ENCODE measurements at regions not wholly inside any gene's neighbourhood (a gene's known extent, or its start where the extent isn't known, plus 50 kb on each side); places are given as distances from the start of the nearest gene placed in this dataset.

DNA sequence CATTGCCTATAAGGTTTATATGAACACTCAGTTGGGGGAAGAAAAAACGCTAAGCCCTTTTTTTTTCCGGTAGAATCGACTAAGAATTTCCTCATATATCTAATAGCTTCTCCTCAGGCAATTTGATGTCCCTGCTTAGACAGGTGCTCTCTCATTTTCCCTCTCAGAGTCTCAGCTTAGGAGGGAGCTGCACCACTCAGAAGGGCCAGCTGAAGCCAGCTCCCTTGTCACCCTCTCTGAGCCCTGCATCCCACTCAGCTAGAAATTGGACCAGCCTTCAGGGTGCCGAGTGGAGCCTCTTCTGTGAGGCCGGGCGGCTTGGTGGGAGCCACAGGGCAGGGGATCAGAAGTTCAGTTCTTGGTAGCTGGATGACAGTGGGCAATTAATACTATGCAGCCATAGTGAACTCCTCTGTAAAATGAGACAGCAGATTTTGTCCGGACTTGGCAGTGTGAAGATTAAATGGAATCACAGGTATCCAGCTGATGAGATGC lies 368.5 kb downstream of the MAFB start:
- no peak for DNase-seq (ENCODE audit: low read depth in 3 of 3)

DNA sequence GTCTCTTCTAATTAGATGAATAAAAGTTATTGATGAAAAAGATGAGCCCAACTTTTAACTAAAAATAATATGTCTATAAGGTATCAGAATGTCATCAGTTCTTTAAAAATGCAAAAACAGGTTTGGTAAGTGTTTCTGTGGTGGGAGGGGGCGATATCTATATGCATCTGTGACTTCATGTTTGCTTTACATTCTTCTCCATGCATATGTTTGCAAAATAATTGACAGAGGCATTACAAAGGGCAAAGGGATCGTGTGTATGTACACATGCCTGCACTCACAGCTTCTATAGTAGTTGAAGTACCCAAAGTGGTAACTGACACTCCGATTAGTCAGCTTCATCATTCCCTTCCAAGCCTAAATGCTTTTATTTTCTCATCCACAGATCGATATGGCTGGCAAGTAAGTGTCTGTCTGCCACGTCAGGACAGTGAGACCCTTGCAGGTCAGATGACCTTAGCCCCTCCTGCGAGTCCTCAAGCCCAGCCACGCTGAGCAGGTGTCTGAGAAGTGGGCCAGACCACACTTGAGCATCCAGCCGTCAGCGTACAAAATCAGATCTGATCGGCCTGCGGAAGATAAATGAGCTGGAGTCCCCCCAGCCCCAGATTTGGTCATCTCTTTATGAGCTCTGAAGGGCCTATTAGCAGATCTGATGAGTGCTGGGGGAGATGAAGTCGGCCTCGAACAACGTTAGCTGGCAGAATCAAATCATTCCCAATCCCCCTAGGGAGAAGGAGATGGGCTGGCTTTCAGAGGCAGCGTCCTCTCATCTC lies 369.1 kb downstream of the MAFB start:
- no peak for DNase-seq (ENCODE audit: low read depth in 3 of 3)

DNA sequence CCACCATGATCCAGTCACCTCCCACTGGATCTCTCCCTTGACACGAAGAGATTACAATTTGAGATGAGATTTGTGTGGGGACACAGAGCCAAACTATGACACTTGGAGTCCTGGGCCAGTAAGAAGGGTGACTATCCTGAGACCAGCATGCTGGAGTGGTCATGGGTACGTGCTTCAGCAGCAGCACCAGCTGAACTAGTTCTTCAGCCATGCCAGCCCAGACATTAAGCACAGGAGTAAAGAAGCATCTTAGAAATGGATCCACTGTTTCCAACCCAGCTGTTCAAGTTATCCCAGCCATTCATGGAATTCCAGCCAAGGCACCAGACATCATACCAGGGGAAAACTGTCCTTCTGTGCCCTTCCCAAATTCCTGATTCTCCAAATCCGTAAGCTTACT lies 370.0 kb downstream of the MAFB start:
- DNase-seq (ENCODE audit: low read depth in 3 of 3) = no peak

DNA sequence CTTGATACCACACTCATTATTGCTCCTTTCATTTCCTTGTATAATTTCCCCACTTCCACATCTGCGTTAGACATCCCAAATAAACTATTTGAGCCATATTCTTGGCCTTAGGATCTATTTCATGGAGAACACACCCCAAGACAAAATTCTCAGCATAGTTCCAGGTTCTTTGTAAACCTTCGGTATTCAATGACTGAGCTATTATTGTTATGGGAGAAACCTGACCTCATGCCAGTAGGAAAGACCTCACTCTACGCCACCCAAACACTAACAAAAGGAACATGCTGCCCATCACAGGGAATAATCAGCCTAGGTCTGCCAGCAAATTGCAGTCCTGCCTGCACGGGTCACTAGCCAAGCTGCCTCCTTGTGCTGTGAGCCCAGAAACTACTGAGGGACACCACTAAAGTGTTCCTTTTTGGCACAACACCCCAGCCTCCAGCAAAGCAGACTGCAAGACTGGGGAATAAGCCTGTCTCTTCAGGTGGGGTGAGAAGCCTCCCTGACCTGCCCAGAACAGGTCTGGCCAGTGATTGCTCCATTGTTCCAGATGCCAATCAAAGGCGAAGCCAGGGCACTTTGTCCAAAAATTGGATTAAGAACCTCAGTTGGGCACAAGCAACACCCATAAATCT lies 371.8 kb downstream of the MAFB start:
- no peak for DNase-seq (ENCODE audit: low read depth in 3 of 3)

DNA sequence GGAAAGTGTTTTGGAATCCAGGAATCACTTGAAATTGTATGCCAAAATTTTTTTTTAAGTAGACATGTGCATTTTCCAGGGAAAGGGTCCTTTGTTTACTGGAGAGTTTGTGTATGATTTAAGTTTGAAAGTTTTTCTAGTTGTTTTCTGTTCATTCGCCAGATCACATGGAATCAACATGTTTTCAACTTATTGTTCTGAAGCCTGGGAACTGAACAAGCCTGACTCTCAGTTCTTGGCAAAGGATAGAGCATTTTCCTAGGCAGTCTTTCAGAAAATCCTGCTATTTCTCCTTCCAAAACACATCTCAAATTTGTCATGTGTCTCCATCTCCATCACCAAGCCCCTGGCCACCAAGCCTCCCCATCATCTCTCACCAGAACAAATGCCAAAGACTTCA lies 374.8 kb downstream of the MAFB start:
- no peak for DNase-seq (ENCODE audit: low read depth in 3 of 3)

DNA sequence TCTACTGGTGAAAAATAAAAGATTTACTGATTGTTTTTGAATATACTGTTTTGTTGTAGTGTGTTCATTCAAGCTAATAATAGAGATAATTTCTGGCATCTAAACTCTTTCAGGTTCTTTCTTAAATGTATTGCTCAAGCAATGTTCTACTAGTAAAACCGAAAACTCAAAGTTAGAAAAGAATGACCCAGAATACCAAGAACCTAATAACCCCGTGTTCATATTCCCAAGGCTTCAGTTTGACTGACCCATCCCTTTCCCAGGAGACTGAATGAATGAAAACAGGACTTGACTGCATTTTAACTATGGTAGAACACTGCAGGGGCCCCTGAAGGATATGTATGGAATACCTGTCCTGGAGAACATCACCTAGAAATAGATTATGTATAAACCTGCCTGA lies 375.3 kb downstream of the MAFB start:
- no peak for DNase-seq (ENCODE audit: low read depth in 3 of 3)

DNA sequence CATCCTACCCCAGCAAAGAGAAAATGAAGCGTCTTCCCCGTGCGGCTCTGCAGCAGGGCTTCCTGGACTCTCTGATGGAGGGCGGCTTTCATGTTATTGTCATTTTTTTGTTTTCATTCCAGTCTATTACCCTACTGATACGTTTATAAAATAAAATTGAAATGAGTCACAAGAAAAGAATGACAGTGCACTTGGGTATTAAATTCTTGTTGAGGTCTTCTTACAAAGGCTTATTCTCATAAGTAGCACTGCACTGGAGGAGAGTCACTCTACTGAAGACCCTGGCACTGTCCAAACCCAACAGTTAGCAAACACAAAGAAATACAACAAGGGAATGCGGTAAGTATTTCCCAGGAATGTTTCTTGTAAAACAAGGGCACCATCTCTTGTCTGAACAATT lies 379.3 kb downstream of the MAFB start:
- DNase-seq (ENCODE audit: low read depth in 3 of 3) = no peak

DNA sequence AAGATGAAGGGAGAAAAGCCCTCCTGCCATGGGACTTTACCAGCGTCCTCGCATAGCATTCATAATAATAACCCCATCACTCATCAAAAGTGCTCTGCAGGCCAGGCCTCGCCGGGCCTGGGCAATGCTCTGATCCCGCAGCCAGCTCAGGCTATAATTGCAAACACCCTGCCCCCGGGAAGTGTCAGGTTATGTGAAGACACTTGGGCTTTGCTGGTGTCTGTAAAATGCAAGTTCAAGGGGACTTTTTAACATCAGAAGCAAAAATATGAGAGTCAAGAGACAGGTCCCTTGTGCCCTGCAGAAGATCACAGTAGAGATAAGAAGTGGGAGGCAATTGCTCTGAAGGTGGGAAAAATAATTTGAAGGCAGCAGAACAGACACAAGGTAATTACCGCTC lies 381.0 kb downstream of the MAFB start:
- DNase-seq (ENCODE audit: low read depth in 3 of 3) = no peak

DNA sequence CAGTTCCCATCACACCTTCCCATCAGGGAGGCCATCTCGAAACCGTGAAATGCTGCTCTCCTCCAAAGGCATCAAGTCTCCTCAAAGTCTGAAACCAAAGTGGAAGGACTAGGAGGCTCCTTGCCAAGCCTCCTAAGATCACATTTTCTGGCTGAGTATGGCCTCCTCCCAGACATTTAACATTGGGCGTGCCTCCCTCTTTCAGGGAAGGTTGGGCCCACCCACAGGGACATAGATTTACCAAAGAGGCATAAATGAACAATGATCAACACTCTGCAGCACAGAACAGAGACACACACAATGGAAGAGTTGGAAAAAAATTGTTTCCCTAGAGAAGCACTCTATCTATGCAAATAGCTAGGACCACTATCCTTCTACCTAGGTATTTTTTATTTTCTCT lies 381.8 kb downstream of the MAFB start:
- no peak for DNase-seq (ENCODE audit: low read depth in 3 of 3)

DNA sequence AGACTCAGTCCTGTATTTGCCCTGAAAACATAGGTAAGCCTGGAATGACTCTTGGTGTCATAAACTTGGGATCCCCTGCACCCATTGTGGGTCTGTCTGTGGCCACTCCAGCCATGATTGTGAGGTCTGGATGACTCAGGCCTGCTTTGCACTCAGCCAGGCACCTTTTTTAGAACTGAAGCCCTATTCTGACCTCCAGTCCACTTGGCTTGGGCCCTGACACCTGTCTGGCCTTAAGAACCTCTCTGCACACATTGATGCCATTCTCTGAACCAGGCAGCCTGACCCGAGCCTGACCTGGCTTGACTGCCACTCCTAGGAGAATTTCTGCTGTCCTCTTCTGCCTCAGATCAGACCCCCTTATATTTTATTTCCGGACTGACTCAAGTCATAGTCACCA lies 383.7 kb downstream of the MAFB start:
- DNase-seq (ENCODE audit: low read depth in 3 of 3) = no peak

DNA sequence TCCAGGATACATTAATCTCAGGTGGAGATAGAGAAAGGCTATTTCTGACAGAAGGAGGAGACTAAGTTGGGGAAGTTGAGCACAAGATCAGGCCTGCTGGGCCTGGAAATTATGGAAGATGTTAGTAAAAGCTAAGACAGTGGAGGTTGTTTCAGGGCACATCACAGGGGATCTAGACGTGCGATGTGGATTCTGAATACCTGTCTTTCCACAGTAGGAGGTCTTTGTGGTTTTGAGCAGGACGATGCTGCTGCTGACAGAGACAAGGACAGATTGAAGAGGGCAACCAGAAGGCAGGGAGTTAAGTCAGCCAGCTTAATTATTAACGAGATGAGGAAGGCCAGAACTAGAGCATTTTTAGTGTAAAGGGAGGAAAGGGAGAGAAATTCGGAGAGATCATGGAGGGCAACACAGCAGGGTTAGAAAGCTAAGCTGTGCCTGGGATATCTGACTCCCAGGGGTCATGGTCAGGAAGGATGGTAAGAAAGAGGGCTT lies 384.9 kb downstream of the MAFB start:
- DNase-seq (ENCODE audit: low read depth in 3 of 3) = no peak

DNA sequence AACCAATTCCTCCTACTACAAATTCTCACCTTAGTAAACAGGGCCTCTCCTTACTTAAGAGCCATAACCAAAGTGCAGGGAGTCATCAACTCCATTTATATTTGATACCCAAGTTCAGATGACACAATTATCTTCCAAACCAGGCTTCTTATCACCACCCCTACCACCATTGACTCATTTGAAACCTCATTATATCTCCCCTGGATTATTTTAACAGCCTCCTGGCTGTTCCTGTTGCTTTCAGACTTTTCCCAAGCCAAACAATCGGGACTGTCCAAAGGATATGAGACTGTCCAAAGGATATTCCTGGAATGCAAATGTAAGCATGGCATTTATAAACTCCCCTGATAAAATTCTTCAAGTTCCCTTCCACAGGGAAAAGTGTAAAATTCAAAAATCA lies 394.3 kb downstream of the MAFB start:
- DNase-seq (ENCODE audit: low read depth in 3 of 3) = no peak

DNA sequence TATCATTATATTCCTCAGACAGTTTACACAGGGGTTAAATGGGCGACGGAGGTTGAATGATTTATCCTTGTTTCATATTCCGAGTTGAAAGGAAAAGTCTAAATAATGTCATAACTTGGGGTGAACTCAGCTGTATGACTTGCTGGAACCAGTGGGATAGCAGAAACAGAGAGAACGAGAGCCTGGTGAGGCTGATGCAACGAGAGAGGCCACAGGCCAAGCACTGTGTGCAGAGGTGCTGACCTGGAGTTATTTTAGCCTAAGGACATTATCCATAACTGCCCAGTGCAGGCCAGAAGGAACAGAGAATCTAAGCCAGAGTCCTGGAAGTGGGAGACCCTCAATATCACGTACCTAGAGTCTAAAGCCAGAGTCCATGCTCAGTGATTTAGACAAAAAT lies 394.9 kb downstream of the MAFB start:
- no peak for DNase-seq (ENCODE audit: low read depth in 3 of 3)

DNA sequence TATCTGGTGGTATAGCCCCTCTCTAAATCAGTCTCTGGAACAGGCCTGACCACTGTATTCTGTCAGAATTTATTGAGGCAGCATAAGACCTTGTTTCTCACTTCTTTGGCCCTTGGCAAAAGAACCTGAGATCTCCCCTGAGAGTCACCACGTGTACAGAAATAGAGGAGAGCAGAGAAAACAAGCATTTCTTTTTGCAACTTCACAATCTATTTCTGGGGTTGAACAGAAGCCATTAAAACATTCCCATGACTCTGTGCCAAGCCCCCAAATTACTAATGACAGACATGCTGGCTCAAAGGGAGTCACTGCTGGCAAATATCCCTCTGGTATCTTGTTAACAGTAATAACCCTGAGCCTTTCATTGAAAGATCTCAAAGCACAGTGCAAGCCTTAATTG lies 395.3 kb downstream of the MAFB start:
- no peak for DNase-seq (ENCODE audit: low read depth in 3 of 3)

DNA sequence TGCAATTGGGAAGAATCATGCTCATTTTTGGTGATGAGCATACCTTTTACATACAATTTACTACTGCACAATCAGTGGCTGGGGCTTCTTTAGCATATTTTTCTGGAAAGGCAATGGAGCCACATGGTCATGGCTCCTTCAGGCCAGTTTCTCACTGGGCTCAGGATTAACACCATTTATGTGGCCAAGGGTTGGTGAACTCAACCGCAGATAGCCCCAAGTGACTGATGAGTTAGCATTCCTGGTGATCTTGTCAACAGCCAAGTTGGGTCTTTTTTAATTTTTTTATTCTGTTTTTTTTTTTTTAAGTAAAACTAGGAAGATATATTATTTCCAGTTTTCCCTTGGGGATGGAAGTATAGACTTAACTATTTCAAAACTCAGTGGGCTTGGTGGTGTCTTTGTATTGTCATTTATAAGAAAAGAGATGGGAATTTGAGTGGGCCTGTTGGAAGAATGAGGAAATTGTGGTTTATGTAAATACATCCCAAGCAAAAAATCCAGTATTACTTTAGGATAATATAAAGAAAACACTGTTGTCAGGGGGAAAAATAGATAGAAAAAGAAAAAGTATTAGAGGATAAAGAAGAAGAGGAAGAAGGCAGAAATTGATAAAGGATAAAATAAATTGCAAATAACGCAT lies 397.4 kb downstream of the MAFB start:
- DNase-seq (ENCODE audit: low read depth in 3 of 3) = no peak

DNA sequence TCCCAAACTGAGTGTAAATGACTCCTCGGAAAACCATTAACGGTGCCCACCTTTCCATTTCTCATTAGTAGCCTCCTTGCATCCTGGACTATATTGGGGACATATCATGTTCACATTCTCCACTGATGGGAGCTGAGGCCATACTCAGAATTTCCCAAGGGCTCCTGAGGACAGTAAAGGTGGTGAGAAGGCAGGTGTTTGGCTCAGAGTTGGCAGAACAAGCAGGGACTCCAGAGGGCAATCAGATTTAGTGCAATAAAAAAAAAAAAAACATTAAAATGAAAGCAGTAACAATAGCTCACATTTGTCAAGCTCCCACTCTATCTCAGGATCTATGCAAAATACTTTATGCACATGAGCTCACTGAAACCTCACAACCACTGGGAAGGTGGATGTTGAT lies 401.4 kb downstream of the MAFB start:
- DNase-seq (ENCODE audit: low read depth in 3 of 3) = no peak

DNA sequence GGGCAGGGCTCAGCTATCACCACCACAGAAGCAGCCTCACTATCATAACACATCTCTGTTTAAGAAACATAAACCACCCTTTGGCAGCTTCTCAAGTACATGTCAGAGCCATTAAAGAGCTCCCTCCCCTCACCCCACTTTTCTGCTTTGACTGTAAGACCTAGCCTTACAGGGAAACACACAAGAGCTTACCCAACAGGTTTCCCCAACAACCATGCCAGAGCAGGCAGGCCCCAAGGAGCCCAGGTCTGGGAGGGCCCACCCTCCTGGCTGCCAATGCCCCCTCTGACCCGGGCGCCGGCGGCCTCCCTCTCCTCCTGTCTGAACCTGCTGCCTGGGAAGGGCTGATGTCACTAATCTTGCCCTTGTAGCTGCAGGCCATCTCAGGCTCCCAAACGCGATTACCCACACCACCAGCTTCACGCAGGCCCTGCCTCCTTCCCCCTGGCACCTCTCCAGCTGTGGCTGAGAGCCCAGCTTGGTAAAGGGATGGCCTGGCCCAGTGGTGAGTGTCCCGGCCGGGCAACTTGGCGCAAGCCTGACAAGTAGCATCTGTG lies 402.0 kb downstream of the MAFB start:
- no peak for DNase-seq (ENCODE audit: low read depth in 3 of 3)

DNA sequence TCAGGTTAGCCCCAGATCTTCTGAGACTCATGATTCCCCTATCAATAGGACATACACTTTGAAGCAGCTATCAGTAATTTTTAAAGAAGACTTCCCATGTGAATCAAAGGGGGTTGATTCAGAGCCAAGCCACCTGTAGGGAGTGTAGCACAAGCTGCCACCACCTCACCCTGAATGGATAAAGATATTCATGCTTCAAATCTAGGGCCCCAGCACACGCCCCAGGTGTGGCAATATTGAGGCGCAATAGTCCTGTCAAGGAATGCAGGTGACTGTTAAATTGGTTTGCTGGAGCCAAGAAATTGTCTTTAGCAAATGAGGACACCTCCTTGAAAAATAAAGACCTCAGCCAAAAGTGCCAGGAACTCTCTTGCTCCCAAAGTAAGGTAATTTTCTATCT lies 404.4 kb downstream of the MAFB start:
- no peak for DNase-seq (ENCODE audit: low read depth in 3 of 3)

DNA sequence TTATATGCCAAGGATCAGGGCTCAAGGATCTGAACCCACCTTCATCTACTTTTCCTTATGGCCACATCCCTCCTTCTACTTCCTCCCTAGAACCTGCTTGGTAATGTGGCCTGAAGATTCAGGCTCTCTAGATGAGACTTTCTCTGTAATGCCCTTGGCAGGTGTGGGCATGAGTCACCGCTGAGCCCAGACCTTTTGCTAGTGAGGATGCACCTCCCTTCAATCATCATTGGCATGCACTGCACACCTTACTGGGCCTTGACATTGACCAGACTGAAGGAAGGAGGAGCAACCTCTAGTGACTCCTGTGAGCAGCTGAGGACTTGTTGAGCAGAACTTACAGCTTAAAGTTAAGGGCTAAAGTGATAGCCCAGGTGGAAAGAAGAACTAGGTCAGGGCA lies 405.3 kb downstream of the MAFB start:
- no peak for DNase-seq (ENCODE audit: low read depth in 3 of 3)

DNA sequence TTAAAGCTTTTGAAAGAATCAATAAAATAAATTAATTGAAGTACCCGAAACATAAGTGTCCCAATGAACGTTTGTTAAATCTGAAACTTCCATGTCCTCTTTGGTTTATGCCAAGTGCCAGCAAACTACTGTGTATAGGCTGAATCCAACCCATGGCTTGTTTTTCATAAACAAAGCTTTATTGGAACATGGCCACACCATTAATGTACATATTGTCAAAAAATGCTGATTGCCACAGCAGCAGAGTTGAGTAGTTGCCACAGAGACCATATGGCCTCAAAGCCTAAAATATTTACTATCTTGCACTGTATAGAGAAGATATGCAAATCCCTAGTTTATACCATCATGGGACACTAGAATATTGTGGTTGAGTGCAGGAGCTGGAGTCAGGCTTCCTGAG lies 406.1 kb downstream of the MAFB start:
- no peak for DNase-seq (ENCODE audit: low read depth in 3 of 3)

DNA sequence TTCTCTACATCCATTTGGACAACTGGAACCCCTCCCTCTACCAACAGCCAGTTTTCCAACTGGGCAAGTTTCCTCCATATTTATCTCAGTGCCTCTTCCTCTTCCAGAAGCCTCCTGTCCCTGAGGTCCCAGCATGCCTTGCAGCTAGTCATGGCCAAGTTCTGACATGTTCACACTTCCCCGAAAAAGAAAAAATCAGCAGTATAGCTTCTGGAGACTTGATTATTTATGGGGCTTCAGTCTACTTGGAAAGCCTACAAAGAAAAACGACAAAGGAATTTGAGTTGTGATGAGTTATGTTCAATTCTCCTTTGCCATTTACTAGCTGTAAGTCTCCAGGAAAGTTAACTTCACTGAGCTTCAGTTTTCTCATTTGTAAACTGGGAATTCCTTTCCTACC lies 406.5 kb downstream of the MAFB start:
- DNase-seq (ENCODE audit: low read depth in 3 of 3) = no peak

DNA sequence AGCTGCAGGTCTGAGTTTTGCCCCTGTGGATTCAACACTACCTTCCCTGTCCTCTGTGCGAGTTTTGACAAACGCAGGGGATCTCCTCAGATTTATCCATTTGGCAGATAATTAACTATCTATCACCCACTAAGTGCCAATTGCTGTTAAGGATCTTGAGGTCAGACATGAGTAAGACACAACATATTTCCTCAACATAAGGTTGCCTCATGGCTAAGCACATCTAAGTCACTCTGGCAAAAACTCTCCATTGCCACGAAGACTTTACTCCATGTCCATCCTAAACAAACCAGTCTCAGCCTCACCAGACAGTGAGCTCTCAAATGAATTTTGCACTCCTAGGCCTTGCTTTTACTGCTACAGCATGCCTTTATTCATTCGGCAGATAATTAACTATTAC lies 408.4 kb downstream of the MAFB start:
- DNase-seq (ENCODE audit: low read depth in 3 of 3) = no peak

DNA sequence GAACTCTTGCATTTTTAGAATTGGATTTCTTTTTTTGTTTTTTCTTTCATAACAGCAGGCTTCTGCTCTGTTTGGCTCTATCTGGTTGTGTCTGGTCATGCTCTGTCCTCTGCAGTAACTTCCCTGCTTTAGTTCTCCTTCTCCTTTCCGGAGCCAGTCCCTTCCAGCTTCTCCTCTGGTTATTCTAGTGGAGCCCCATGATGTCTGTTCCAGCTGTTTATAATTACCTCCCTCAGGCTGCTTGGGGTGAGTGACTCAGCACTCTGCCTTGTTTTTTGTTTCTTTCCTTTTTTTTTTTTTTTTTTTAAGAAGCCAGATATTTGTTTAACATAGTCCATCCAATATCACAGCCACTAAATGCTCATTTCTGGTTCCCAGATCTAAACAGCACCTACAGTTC lies 409.6 kb downstream of the MAFB start:
- DNase-seq (ENCODE audit: low read depth in 3 of 3) = no peak

Data from stimulated activated CD4-positive, alpha-beta T cell treated with anti-CD3 and anti-CD28 coated beads, TNF-alpha, amount 100 ng/mL, for 4 hours (primary cell).